HUES64 (cell line): ENCODE measurements at regions not wholly inside any gene's neighbourhood (a gene's known extent, or its start where the extent isn't known, plus 50 kb on each side); places are given as distances from the start of the nearest gene placed in this dataset.

Experiments
- H3K27ac ChIP-seq: 2 replicates; pipeline ENCODE4 v1.7.0; 2013; ENCODE audit warnings: low read depth, low read length, inconsistent platforms
- H3K27me3 ChIP-seq: 2 replicates; pipeline ENCODE4 v1.6.1; 2013; ENCODE audit warnings: mild to moderate bottlenecking, low read length; ENCODE audit not compliant: insufficient read depth
- H3K36me3 ChIP-seq: 2 replicates; pipeline ENCODE4 v1.6.1; 2013; ENCODE audit warnings: mild to moderate bottlenecking, low read length; ENCODE audit not compliant: insufficient read depth
- H3K4me1 ChIP-seq: 2 replicates; pipeline ENCODE4 v1.6.1; 2013; ENCODE audit warnings: mild to moderate bottlenecking, low read length, moderate library complexity; ENCODE audit not compliant: insufficient read depth
- H3K4me3 ChIP-seq: 2 replicates; pipeline ENCODE4 v1.5.1; 2013; ENCODE audit warnings: mild to moderate bottlenecking, low read length, moderate library complexity
- H3K9ac ChIP-seq: 2 replicates; pipeline ENCODE4 v1.6.1; 2013; ENCODE audit warnings: mild to moderate bottlenecking, low read depth, low read length
- H3K9me3 ChIP-seq: 2 replicates; pipeline ENCODE4 v1.6.1; 2013; ENCODE audit warnings: low read depth, low read length; ENCODE audit not compliant: insufficient read depth
- WGBS: fragments of 150-250, 120-280 bp; methylation state at CpG from one replicate; pipeline ENCODE4 v1.1.7; 2013; ENCODE audit warnings: missing lambda C conversion rate; 5-methylcytosine and 5-hydroxymethylcytosine counted together

- WGBS: 95% methylated on average over 5 of the region's 5 CpGs
- Histone ChIP-seq H3K4me3 (no peak overlapping the region), H3K36me3 (no peaks in the 10 kb centered on the region), H3K9ac (no peak overlapping the region), H3K27me3 (no peaks in the 10 kb centered on the region), H3K9me3 (no peaks in the 10 kb centered on the region), H3K27ac (no peak overlapping the region), H3K4me1 (no peaks in the 10 kb centered on the region)
Observed at GRCh38 chr10:88174391-88174790, 311.0 kb downstream of the PTEN start.

- no peaks in the 10 kb centered on the region for H3K27me3 ChIP-seq
- H3K9ac ChIP-seq: no peak overlapping the region
- H3K4me1 ChIP-seq: no peaks in the 10 kb centered on the region
- H3K36me3 ChIP-seq: no peaks in the 10 kb centered on the region
- no peak overlapping the region for H3K27ac ChIP-seq
- H3K4me3 ChIP-seq: no peak overlapping the region
- no peaks in the 10 kb centered on the region for H3K9me3 ChIP-seq
Observed at GRCh38 chr10:88178758-88179157, 315.3 kb downstream of the PTEN start.

- H3K9me3 ChIP-seq: no peaks in the 10 kb centered on the region
- no peaks in the 10 kb centered on the region for H3K4me1 ChIP-seq
- whole genome bisulfite sequencing: 100% methylated on average over 2 of the region's 3 CpGs
Observed at GRCh38 chr10:88179831-88180230, 316.4 kb downstream of the PTEN start.

GRCh38 chr10:88181902-88182600, 318.6 kb downstream of the PTEN start:
- Histone ChIP-seq H3K4me1 (no peaks in the 10 kb centered on the region), H3K27me3 (no peaks in the 10 kb centered on the region), H3K27ac (no peak overlapping the region), H3K36me3 (no peaks in the 10 kb centered on the region), H3K9me3 (no peaks in the 10 kb centered on the region), H3K4me3 (no peak overlapping the region), H3K9ac (no peak overlapping the region)
- 100% methylated on average over 1 of the region's 3 CpGs for WGBS

More at GRCh38 chr10:88179831-88180230, 316.4 kb downstream of the PTEN start:
- Histone ChIP-seq H3K4me3 (no peak overlapping the region), H3K9ac (no peak overlapping the region), H3K27ac (no peak overlapping the region), H3K27me3 (no peaks in the 10 kb centered on the region), H3K36me3 (no peaks in the 10 kb centered on the region)

GRCh38 chr10:88182601-88182930, 319.1 kb downstream of the PTEN start:
- H3K9me3 ChIP-seq: no peaks in the 10 kb centered on the region
- no peaks in the 10 kb centered on the region for H3K36me3 ChIP-seq
- H3K27me3 ChIP-seq: no peaks in the 10 kb centered on the region
- no peak overlapping the region for H3K27ac ChIP-seq
- H3K4me3 ChIP-seq: no peak overlapping the region
- H3K4me1 ChIP-seq: no peaks in the 10 kb centered on the region
- no peak overlapping the region for H3K9ac ChIP-seq

GRCh38 chr10:88184543-88185297, 321.3 kb downstream of the PTEN start:
- H3K4me1 ChIP-seq: no peaks in the 10 kb centered on the region
- no peaks in the 10 kb centered on the region for H3K27me3 ChIP-seq
- H3K27ac ChIP-seq: no peak overlapping the region
- H3K9ac ChIP-seq: no peak overlapping the region
- H3K36me3 ChIP-seq: no peaks in the 10 kb centered on the region
- no peaks in the 10 kb centered on the region for H3K9me3 ChIP-seq
- 94% methylated on average over 2 of the region's 3 CpGs for WGBS
- H3K4me3 ChIP-seq: no peak overlapping the region

GRCh38 chr10:88185830-88186229, 322.4 kb downstream of the PTEN start:
- H3K4me3 ChIP-seq: no peak overlapping the region
- WGBS: 88% methylated on average over 1 of the region's 2 CpGs
- H3K4me1 ChIP-seq: no peaks in the 10 kb centered on the region
- no peak overlapping the region for H3K9ac ChIP-seq
- H3K27ac ChIP-seq: no peak overlapping the region
- H3K9me3 ChIP-seq: no peaks in the 10 kb centered on the region
- no peaks in the 10 kb centered on the region for H3K27me3 ChIP-seq
- H3K36me3 ChIP-seq: no peaks in the 10 kb centered on the region

GRCh38 chr10:88186335-88186734, 322.9 kb downstream of the PTEN start:
- no peak overlapping the region for H3K4me3 ChIP-seq
- no peaks in the 10 kb centered on the region for H3K9me3 ChIP-seq
- H3K4me1 ChIP-seq: no peaks in the 10 kb centered on the region
- no peak overlapping the region for H3K9ac ChIP-seq
- no peak overlapping the region for H3K27ac ChIP-seq
- H3K36me3 ChIP-seq: no peaks in the 10 kb centered on the region
- 93% methylated on average over 2 of the region's 2 CpGs for WGBS
- no peaks in the 10 kb centered on the region for H3K27me3 ChIP-seq

- Histone ChIP-seq H3K27ac (no peak overlapping the region), H3K4me1 (no peaks in the 10 kb centered on the region), H3K36me3 (no peaks in the 10 kb centered on the region), H3K9me3 (no peaks in the 10 kb centered on the region), H3K27me3 (no peaks in the 10 kb centered on the region), H3K4me3 (no peak overlapping the region), H3K9ac (no peak overlapping the region)
- WGBS: 89% methylated on average over 2 of the region's 2 CpGs
Observed at GRCh38 chr10:88187472-88187871, 324.0 kb downstream of the PTEN start.

- WGBS: 89% methylated on average over 2 of the region's 2 CpGs
- H3K9ac ChIP-seq: no peak overlapping the region
- no peak overlapping the region for H3K4me3 ChIP-seq
- no peak overlapping the region for H3K27ac ChIP-seq
- peaks cover 2% of the 10 kb centered on the region; the same call in 1 of the 2 replicates for H3K4me1 ChIP-seq
- H3K27me3 ChIP-seq: no peaks in the 10 kb centered on the region
- H3K36me3 ChIP-seq: no peaks in the 10 kb centered on the region
- H3K9me3 ChIP-seq: no peaks in the 10 kb centered on the region
Observed at GRCh38 chr10:88190123-88190522, 326.7 kb downstream of the PTEN start.

- Histone ChIP-seq H3K27me3 (no peaks in the 10 kb centered on the region), H3K9me3 (no peaks in the 10 kb centered on the region), H3K9ac (no peak overlapping the region), H3K27ac (no peak overlapping the region), H3K4me1 (peaks cover 2% of the 10 kb centered on the region; the same call in 1 of the 2 replicates), H3K4me3 (no peak overlapping the region), H3K36me3 (no peaks in the 10 kb centered on the region)
- 95% methylated on average over 5 of the region's 5 CpGs for WGBS
Observed at GRCh38 chr10:88190540-88191235, 327.3 kb downstream of the PTEN start.
